Mesenchymal stem cell (in vitro differentiated cells and primary cell): ENCODE measurements at regions not wholly inside any gene's neighbourhood (a gene's known extent, or its start where the extent isn't known, plus 50 kb on each side); places are given as distances from the start of the nearest gene placed in this dataset.

ENCODE experiments used
- DNase-seq: peaks from one replicate; pipeline ENCODE4 v3.0.0-alpha.2; 2013
- H2AFZ ChIP-seq: one replicate; pipeline ENCODE4 v1.6.1; 2013; ENCODE audit warnings: low read depth, mild to moderate bottlenecking, control low read depth, inconsistent platforms, low read length, moderate library complexity
- H2AK5ac ChIP-seq: 2 replicates; pipeline ENCODE4 v1.6.1; 2013; ENCODE audit warnings: low read length, moderate library complexity, mild to moderate bottlenecking, inconsistent platforms; ENCODE audit not compliant: severe bottlenecking
- H2BK120ac ChIP-seq: one replicate; pipeline ENCODE4 v1.6.1; 2013; ENCODE audit warnings: low read depth, mild to moderate bottlenecking, inconsistent platforms, low read length, moderate library complexity
- H2BK12ac ChIP-seq, 2 experiments: one replicate each; pipeline ENCODE4 v1.6.1; 2013; ENCODE audit warnings: inconsistent platforms in 2 of 2, low read length in 2 of 2, mild to moderate bottlenecking in 2 of 2, moderate library complexity in 2 of 2, control low read depth in 1 of 2
- H2BK15ac ChIP-seq: one replicate; pipeline ENCODE4 v1.6.1; 2013; ENCODE audit warnings: mild to moderate bottlenecking, low read depth, inconsistent platforms; ENCODE audit not compliant: poor library complexity, severe bottlenecking
- H2BK5ac ChIP-seq: 2 replicates; pipeline ENCODE4 v1.6.1; 2013; ENCODE audit warnings: low read depth, mild to moderate bottlenecking, low read length, control low read depth, inconsistent platforms; ENCODE audit not compliant: poor library complexity, severe bottlenecking
- H3K14ac ChIP-seq, 2 experiments: one replicate each; pipeline ENCODE4 v1.6.1; 2013; ENCODE audit warnings: inconsistent platforms in 2 of 2, low read length in 2 of 2, control low read depth in 1 of 2, mild to moderate bottlenecking in 1 of 2, moderate library complexity in 1 of 2
- H3K18ac ChIP-seq, 2 experiments: one replicate each; pipeline ENCODE4 v1.6.1; 2013; ENCODE audit warnings: inconsistent platforms in 2 of 2, low read length in 2 of 2, control low read depth in 1 of 2, low read depth in 1 of 2, mild to moderate bottlenecking in 1 of 2
- H3K23ac ChIP-seq, 2 experiments: one replicate each; pipeline ENCODE4 v1.6.1; 2013; ENCODE audit warnings: inconsistent platforms in 2 of 2, low read length in 2 of 2, mild to moderate bottlenecking in 2 of 2, moderate library complexity in 2 of 2, control low read depth in 1 of 2
- H3K27ac ChIP-seq: 2 replicates; pipeline ENCODE4 v1.5.1; 2013; ENCODE audit warnings: mild to moderate bottlenecking, moderate library complexity, low read length, control low read depth, inconsistent platforms; ENCODE audit not compliant: poor library complexity, severe bottlenecking
- H3K27me3 ChIP-seq, 2 experiments: 2 replicates each; pipeline versions ENCODE4 v1.6.1 to v1.7.0; 2013; ENCODE audit warnings: low read length in 2 of 2, mild to moderate bottlenecking in 2 of 2, moderate library complexity in 2 of 2, control low read depth in 1 of 2, inconsistent platforms in 1 of 2; ENCODE audit not compliant: control insufficient read depth in 1 of 2, insufficient read depth in 1 of 2
- H3K36me3 ChIP-seq, 2 experiments: 2 replicates each; pipeline versions ENCODE4 v1.6.1 to v1.7.0; 2013; ENCODE audit warnings: low read length in 2 of 2, control low read depth in 1 of 2, inconsistent platforms in 1 of 2, low read depth in 1 of 2, mild to moderate bottlenecking in 1 of 2; ENCODE audit not compliant: insufficient read depth in 2 of 2, control insufficient read depth in 1 of 2
- H3K4ac ChIP-seq, 2 experiments: one replicate each; pipeline ENCODE4 v1.6.1; 2013; ENCODE audit warnings: inconsistent platforms in 2 of 2, low read length in 2 of 2, mild to moderate bottlenecking in 2 of 2, moderate library complexity in 2 of 2, control low read depth in 1 of 2, low read depth in 1 of 2
- H3K4me1 ChIP-seq: 2 replicates; pipeline ENCODE4 v1.6.1; 2013; ENCODE audit warnings: low read depth, low read length, control low read depth; ENCODE audit not compliant: control insufficient read depth, insufficient read depth
- H3K4me2 ChIP-seq: 2 replicates; pipeline ENCODE4 v1.6.1; 2013; ENCODE audit warnings: low read length, mild to moderate bottlenecking, inconsistent platforms; ENCODE audit not compliant: poor library complexity, severe bottlenecking
- H3K4me3 ChIP-seq, 2 experiments: 2 replicates each; pipeline versions ENCODE4 v1.5.1 to v1.7.0; 2013; ENCODE audit warnings: low read length in 2 of 2, mild to moderate bottlenecking in 2 of 2, control low read depth in 1 of 2, low read depth in 1 of 2; ENCODE audit not compliant: insufficient read depth in 1 of 2
- H3K79me1 ChIP-seq: replicated peaks from 2 replicates; pipeline ENCODE4 v1.6.1; 2013; ENCODE audit warnings: mild to moderate bottlenecking, control low read depth, low read length, inconsistent platforms; ENCODE audit not compliant: poor library complexity, severe bottlenecking
- H3K9ac ChIP-seq: 2 replicates; pipeline ENCODE4 v1.7.0; 2013; ENCODE audit warnings: mild to moderate bottlenecking, low read length, moderate library complexity
- H3K9me3 ChIP-seq: 2 replicates; pipeline ENCODE4 v1.7.0; 2013; ENCODE audit warnings: mild to moderate bottlenecking, low read length; ENCODE audit not compliant: control insufficient read depth
- H4K8ac ChIP-seq: one replicate; pipeline ENCODE4 v1.6.1; 2013; ENCODE audit warnings: inconsistent platforms, mild to moderate bottlenecking, low read length, moderate library complexity
- H4K91ac ChIP-seq: one replicate; pipeline ENCODE4 v1.6.1; 2013; ENCODE audit warnings: mild to moderate bottlenecking, low read length, inconsistent platforms
- WGBS: methylation state at CpG from one replicate; pipeline ENCODE4 v1.1.7; 2013; ENCODE audit warnings: mixed read lengths; 5-methylcytosine and 5-hydroxymethylcytosine counted together

- Histone ChIP-seq H2BK15ac (no peak overlapping the region), H3K23ac (no peak overlapping the region), H2BK120ac (no peak overlapping the region), H4K8ac (no peak overlapping the region), H3K27ac (no peak overlapping the region), H3K27me3 (no peaks in the 10 kb centered on the region), H3K9ac (no peak overlapping the region), H3K36me3 (no peaks in the 10 kb centered on the region), H3K14ac (no peak overlapping the region), H2AFZ (no peak overlapping the region), H3K18ac (no peak overlapping the region), H2BK12ac (no peak overlapping the region), H3K4me1 (no peaks in the 10 kb centered on the region), H3K9me3 (peaks cover 5% of the 10 kb centered on the region), H4K91ac (no peak overlapping the region), H3K79me1 (no peaks in the 10 kb centered on the region), H2AK5ac (no peak overlapping the region), H3K4me3 (no peak overlapping the region), H3K4me2 (no peak overlapping the region), H2BK5ac (no peak overlapping the region), H3K4ac (no peak overlapping the region)
- DNase-seq, result no peak
- 69% methylated on average over 1 of the region's 1 CpG for WGBS
These were observed 294.1 kb upstream of the MTNR1B start for GRCh38 chr11:92675303-92675702.

- WGBS, result no CpG with 5 or more reads among the region's 3 CpGs
These were observed 293.6 kb upstream of the MTNR1B start for GRCh38 chr11:92675810-92676209.

GRCh38 chr11:92678008-92678611 lies 291.3 kb upstream of the MTNR1B start:
- Histone ChIP-seq H3K23ac (no peak overlapping the region), H3K4me3 (no peak overlapping the region), H3K9ac (no peak overlapping the region), H3K9me3 (peaks cover 5% of the 10 kb centered on the region), H2AFZ (no peak overlapping the region), H3K79me1 (no peaks in the 10 kb centered on the region), H2BK5ac (no peak overlapping the region), H3K27ac (no peak overlapping the region), H3K18ac (no peak overlapping the region), H2BK12ac (no peak overlapping the region), H4K8ac (no peak overlapping the region), H3K27me3 (peaks cover 0 to 5% of the 10 kb centered on the region in 2 experiments), H2BK15ac (no peak overlapping the region), H3K4me2 (no peak overlapping the region), H2AK5ac (no peak overlapping the region), H3K4me1 (no peaks in the 10 kb centered on the region), H3K14ac (no peak overlapping the region), H2BK120ac (no peak overlapping the region), H3K36me3 (no peaks in the 10 kb centered on the region), H4K91ac (no peak overlapping the region), H3K4ac (no peak overlapping the region)
- DNase-seq, result no peak
- 46% methylated on average over 2 of the region's 3 CpGs for WGBS

More at GRCh38 chr11:92675810-92676209, 293.6 kb upstream of the MTNR1B start:
- H2BK15ac ChIP-seq, result no peak overlapping the region
- no peaks in the 10 kb centered on the region for H3K27me3 ChIP-seq
- no peak for DNase-seq
- peaks cover 5% of the 10 kb centered on the region for H3K9me3 ChIP-seq
- H3K4me3 ChIP-seq, result no peak overlapping the region
- no peak overlapping the region for H3K27ac ChIP-seq
- H3K4ac ChIP-seq, result no peak overlapping the region
- H2BK120ac ChIP-seq, result no peak overlapping the region
- H3K4me1 ChIP-seq, result no peaks in the 10 kb centered on the region
- H2BK12ac ChIP-seq, result no peak overlapping the region
- H2BK5ac ChIP-seq, result no peak overlapping the region
- no peak overlapping the region for H3K4me2 ChIP-seq
- no peak overlapping the region for H3K9ac ChIP-seq
- H3K18ac ChIP-seq, result no peak overlapping the region
- no peak overlapping the region for H3K14ac ChIP-seq
- no peak overlapping the region for H4K91ac ChIP-seq
- no peaks in the 10 kb centered on the region for H3K79me1 ChIP-seq
- H3K36me3 ChIP-seq, result no peaks in the 10 kb centered on the region
- H4K8ac ChIP-seq, result no peak overlapping the region
- H3K23ac ChIP-seq, result no peak overlapping the region
- H2AK5ac ChIP-seq, result no peak overlapping the region
- H2AFZ ChIP-seq, result no peak overlapping the region

- no peak overlapping the region for H2AK5ac ChIP-seq
- no peak overlapping the region for H4K91ac ChIP-seq
- no peaks in the 10 kb centered on the region for H3K36me3 ChIP-seq
- H3K27ac ChIP-seq, result no peak overlapping the region
- H4K8ac ChIP-seq, result no peak overlapping the region
- H3K4me3 ChIP-seq, result no peak overlapping the region
- H3K14ac ChIP-seq, result peak overlapping the region in 1 of 2 experiments; percentile 41
- H3K4me2 ChIP-seq, result no peak overlapping the region
- peaks cover 5% of the 10 kb centered on the region for H3K9me3 ChIP-seq
- H3K18ac ChIP-seq, result no peak overlapping the region
- H3K23ac ChIP-seq, result no peak overlapping the region
- H2BK120ac ChIP-seq, result no peak overlapping the region
- H3K4ac ChIP-seq, result no peak overlapping the region
- no peak overlapping the region for H2BK15ac ChIP-seq
- no peak for DNase-seq
- H3K79me1 ChIP-seq, result no peaks in the 10 kb centered on the region
- H2BK5ac ChIP-seq, result no peak overlapping the region
- H2BK12ac ChIP-seq, result no peak overlapping the region
- 56% methylated on average over 1 of the region's 1 CpG for WGBS
- H2AFZ ChIP-seq, result no peak overlapping the region
- H3K27me3 ChIP-seq, result peaks cover 0 to 5% of the 10 kb centered on the region in 2 experiments
- no peak overlapping the region for H3K9ac ChIP-seq
- H3K4me1 ChIP-seq, result no peaks in the 10 kb centered on the region
These were observed 287.9 kb upstream of the MTNR1B start for GRCh38 chr11:92681586-92681985.
